ENCODE measurements at regions not wholly inside any gene's neighbourhood (a gene's known extent, or its start where the extent isn't known, plus 50 kb on each side); places are given as distances from the start of the nearest gene placed in this dataset.
A peak's percentile ranks its signal among the peaks of the same experiment; 100 is the strongest.
"Not testable (repeated sequence)": the region's sequence is repeated elsewhere in the genome, so short reads cannot be mapped to it uniquely, and the experiment has no call there.

GRCh38 chr15:58369261-58369701 is 62.5 kb upstream of the LIPC start:
- peak overlapping the region; percentile 39 for H3K4me3 Mint-ChIP-seq (ENCODE audit: unreplicated experiment)
- peaks cover 5% of the 10 kb centered on the region for H3K36me3 Mint-ChIP-seq (ENCODE audit: low read depth)
- H3K27me3 Mint-ChIP-seq (ENCODE audit: low read depth) = no peaks in the 10 kb centered on the region
- no peak for TF ChIP-seq CTCF (IDR thresholded peaks at IDR 0.05)
- DNase-seq (ENCODE audit: low spot score) = no peak
- peaks cover 6% of the 10 kb centered on the region for H3K4me1 Mint-ChIP-seq (ENCODE audit: low read depth)
- no peak overlapping the region for H3K27ac Mint-ChIP-seq (ENCODE audit: unreplicated experiment)
- H3K9me3 Mint-ChIP-seq (ENCODE audit: low read depth) = peaks cover 17% of the 10 kb centered on the region

GRCh38 chr15:58369956-58370355 is 61.8 kb upstream of the LIPC start:
- TF ChIP-seq CTCF (IDR thresholded peaks at IDR 0.05) = no peak
- H3K4me3 Mint-ChIP-seq (ENCODE audit: unreplicated experiment) = no peak overlapping the region
- H3K27ac Mint-ChIP-seq (ENCODE audit: unreplicated experiment) = no peak overlapping the region
- no peak for DNase-seq (ENCODE audit: low spot score)
- peaks cover 4% of the 10 kb centered on the region for H3K36me3 Mint-ChIP-seq (ENCODE audit: low read depth)
- H3K4me1 Mint-ChIP-seq (ENCODE audit: low read depth) = peaks cover 6% of the 10 kb centered on the region
- no peaks in the 10 kb centered on the region for H3K27me3 Mint-ChIP-seq (ENCODE audit: low read depth)
- H3K9me3 Mint-ChIP-seq (ENCODE audit: low read depth) = peaks cover 11% of the 10 kb centered on the region

GRCh38 chr15:58374147-58374546 is 57.6 kb upstream of the LIPC start:
- Mint-ChIP-seq H3K36me3 (ENCODE audit: low read depth) (peaks cover 4% of the 10 kb centered on the region), H3K27ac (ENCODE audit: unreplicated experiment) (no peak overlapping the region), H3K4me3 (ENCODE audit: unreplicated experiment) (no peak overlapping the region), H3K9me3 (ENCODE audit: low read depth) (peaks cover 5% of the 10 kb centered on the region), H3K27me3 (ENCODE audit: low read depth) (no peaks in the 10 kb centered on the region), H3K4me1 (ENCODE audit: low read depth) (peaks cover 13% of the 10 kb centered on the region)
- no peak for TF ChIP-seq CTCF (IDR thresholded peaks at IDR 0.05)
- DNase-seq (ENCODE audit: low spot score) = no peak

- Mint-ChIP-seq H3K36me3 (ENCODE audit: low read depth) (peaks cover 4% of the 10 kb centered on the region), H3K9me3 (ENCODE audit: low read depth) (peaks cover 5% of the 10 kb centered on the region), H3K27ac (ENCODE audit: unreplicated experiment) (no peak overlapping the region), H3K4me1 (ENCODE audit: low read depth) (peaks cover 15% of the 10 kb centered on the region), H3K4me3 (ENCODE audit: unreplicated experiment) (no peak overlapping the region), H3K27me3 (ENCODE audit: low read depth) (no peaks in the 10 kb centered on the region)
- no peak for DNase-seq (ENCODE audit: low spot score)
- TF ChIP-seq CTCF (IDR thresholded peaks at IDR 0.05) = no peak
Observed at GRCh38 chr15:58377193-58377592, 54.6 kb upstream of the LIPC start.

- no peak for TF ChIP-seq CTCF (IDR thresholded peaks at IDR 0.05)
- Mint-ChIP-seq H3K27ac (ENCODE audit: unreplicated experiment) (peak overlapping the region; percentile 94), H3K9me3 (ENCODE audit: low read depth) (peaks cover 5% of the 10 kb centered on the region), H3K4me1 (ENCODE audit: low read depth) (peaks cover 15% of the 10 kb centered on the region), H3K27me3 (ENCODE audit: low read depth) (no peaks in the 10 kb centered on the region), H3K4me3 (ENCODE audit: unreplicated experiment) (no peak overlapping the region), H3K36me3 (ENCODE audit: low read depth) (peaks cover 4% of the 10 kb centered on the region)
- no peak for DNase-seq (ENCODE audit: low spot score)
Observed at GRCh38 chr15:58378241-58379085, 53.3 kb upstream of the LIPC start.

DNA sequence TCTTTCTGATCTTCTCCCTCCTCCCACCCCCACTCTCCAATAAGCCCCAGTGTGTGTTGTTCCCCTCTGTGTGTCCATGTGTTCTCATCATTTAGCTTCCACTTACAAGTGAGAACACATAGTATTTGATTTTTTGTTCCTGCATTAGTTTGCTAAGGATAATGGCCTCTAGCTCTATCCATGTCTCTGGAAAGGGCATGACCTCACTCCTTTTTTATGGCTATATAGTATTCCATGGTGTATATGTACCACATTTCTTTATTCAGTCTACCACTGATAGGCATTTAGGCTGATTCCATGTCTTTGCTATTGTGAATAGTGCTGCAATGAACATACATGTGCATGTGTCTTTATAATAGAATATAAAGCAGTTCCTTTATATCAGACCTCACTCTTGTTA is 52.3 kb upstream of the LIPC start:
- not testable (repeated sequence) for H3K27ac Mint-ChIP-seq (ENCODE audit: unreplicated experiment); H3K36me3 Mint-ChIP-seq (ENCODE audit: low read depth); DNase-seq (ENCODE audit: low spot score); H3K27me3 Mint-ChIP-seq (ENCODE audit: low read depth); H3K4me3 Mint-ChIP-seq (ENCODE audit: unreplicated experiment); H3K9me3 Mint-ChIP-seq (ENCODE audit: low read depth)
- peaks cover 15% of the 10 kb centered on the region for H3K4me1 Mint-ChIP-seq (ENCODE audit: low read depth)

Data from chondrocyte (in vitro differentiated cells).